A549 (cell line): ENCODE measurements at regions not wholly inside any gene's neighbourhood (a gene's known extent, or its start where the extent isn't known, plus 50 kb on each side); places are given as distances from the start of the nearest gene placed in this dataset.

Source experiments
- ATAC-seq, 2 experiments: fragments of 200-7000 bp in 1 of 2; fragments of >200 bp in 1 of 2; cut with Nextera tagmentation in 1 of 2; cut with Tn5 transposase in 1 of 2; 3 replicates each; pipeline versions ENCODE4 v1.8.0 to v1.9.1; 2018 to 2020; ENCODE audit warnings: mild to moderate bottlenecking in 1 of 2, moderate library complexity in 1 of 2
- CTCF ChIA-PET: fragments of 300-600 bp; sonication (Branson Sonifier 250); formaldehyde crosslinking; extraction: SDS; loops from one replicate; lab custom pipeline; 2021; ENCODE audit warnings: antibody characterized with exemption, inconsistent platforms; lab: Yijun Ruan, JAX
- POLR2A ChIA-PET: fragments of 350-600 bp; formaldehyde crosslinking; extraction: SDS; loops from one replicate; lab custom pipeline; 2021; ENCODE audit warnings: antibody characterized with exemption, inconsistent platforms; lab: Yijun Ruan, JAX
- DNase-seq, 2 experiments: peaks; one replicate each; pipeline versions ENCODE4 v3.0.0 to v3.0.0-alpha.2; 2011 to 2016; ENCODE audit warnings: low read depth in 1 of 2, low spot score in 1 of 2
- FAIRE-seq: peaks from 2 replicates; lab custom pipeline; 2011; peaks lifted over from hg19 to GRCh38; lab: Jason Lieb, UNC
- H3K27ac ChIP-seq, 2 experiments: fragments of >200 bp; sonication (Bioruptor Twin); formaldehyde crosslinking; 3 replicates each; pipeline ENCODE4 v1.5.1; 2016 to 2017
- H3K4me1 ChIP-seq: fragments of >200 bp; sonication (Bioruptor Twin); formaldehyde crosslinking; 3 replicates; pipeline ENCODE4 v1.6.1; 2016
- H3K4me2 ChIP-seq: fragments of >200 bp; sonication (Bioruptor Twin); formaldehyde crosslinking; 3 replicates; pipeline ENCODE4 v1.6.1; 2016
- H3K4me3 ChIP-seq: fragments of >200 bp; sonication (Bioruptor Twin); formaldehyde crosslinking; 3 replicates; pipeline ENCODE4 v1.5.1; 2016
- H3K9me3 ChIP-seq: fragments of >200 bp; sonication (Bioruptor Twin); formaldehyde crosslinking; 3 replicates; pipeline ENCODE4 v1.6.1; 2016
- BCL3 ChIP-seq: fragments of >200 bp; sonication (Bioruptor Twin); formaldehyde crosslinking; IDR thresholded peaks from 3 replicates; pipeline ENCODE4 v1.6.1; 2016
- CHD2 ChIP-seq: fragments of 150-350 bp; IDR thresholded peaks from 2 replicates; pipeline ENCODE4 v1.6.1; 2014; ENCODE audit warnings: low read length; ENCODE audit not compliant: partially characterized antibody
- CHD4 ChIP-seq: fragments of 200-600 bp; sonication (generic); IDR thresholded peaks from 2 replicates; pipeline ENCODE4 v1.6.1; 2016; ENCODE audit warnings: antibody characterized with exemption, mild to moderate bottlenecking, borderline replicate concordance
- CTCF ChIP-seq: fragments of >200 bp; sonication (Bioruptor Twin); formaldehyde crosslinking; IDR thresholded peaks from 3 replicates; pipeline ENCODE4 v1.5.1; 2016
- ESRRA ChIP-seq: fragments of 150-350 bp; IDR thresholded peaks from 2 replicates; pipeline ENCODE4 v1.6.1; 2014; ENCODE audit warnings: mild to moderate bottlenecking, low read length, borderline replicate concordance
- FOSB ChIP-seq: fragments of 250-450 bp; sonication (Bioruptor Pico); IDR thresholded peaks from 2 replicates; pipeline ENCODE4 v1.5.0; 2020; ENCODE audit warnings: mild to moderate bottlenecking, moderate library complexity
- FOSL2 ChIP-seq, 2 experiments: fragments of 450-650 bp in 1 of 2; fragments of >200 bp in 1 of 2; sonication (Bioruptor Twin) in 1 of 2; formaldehyde crosslinking; IDR thresholded peaks; 2 replicates each; pipeline versions ENCODE4 v1.5.0 to v1.6.1; 2016 to 2020; ENCODE audit warnings: mild to moderate bottlenecking in 1 of 2, moderate library complexity in 1 of 2
- FOXS1 ChIP-seq: fragments of 250-450 bp; sonication (Bioruptor Pico); IDR thresholded peaks from 2 replicates; pipeline ENCODE4 v1.5.0; 2020; ENCODE audit warnings: mild to moderate bottlenecking, moderate library complexity
- HDAC2 ChIP-seq: fragments of 200-600 bp; sonication (generic); IDR thresholded peaks from 2 replicates; pipeline ENCODE4 v1.6.1; 2016
- HEYL ChIP-seq: fragments of 250-450 bp; sonication (Bioruptor Pico); IDR thresholded peaks from 2 replicates; pipeline ENCODE4 v1.8.0; 2021; ENCODE audit warnings: mild to moderate bottlenecking, moderate library complexity
- HOXA7 ChIP-seq: fragments of 250-450 bp; sonication (Bioruptor Pico); IDR thresholded peaks from 2 replicates; pipeline ENCODE4 v1.5.0; 2020; ENCODE audit warnings: mild to moderate bottlenecking, moderate library complexity
- HOXB13 ChIP-seq: fragments of 250-450 bp; sonication (Bioruptor Pico); IDR thresholded peaks from 2 replicates; pipeline ENCODE4 v1.5.0; 2020; ENCODE audit warnings: low read depth, mild to moderate bottlenecking, moderate library complexity
- HOXB5 ChIP-seq: fragments of 250-450 bp; sonication (Bioruptor Pico); IDR thresholded peaks from 2 replicates; pipeline ENCODE4 v1.5.0; 2020; ENCODE audit warnings: mild to moderate bottlenecking, moderate library complexity
- KDM5A ChIP-seq: fragments of 200-600 bp; sonication (generic); IDR thresholded peaks from 2 replicates; pipeline ENCODE4 v1.6.1; 2016; ENCODE audit warnings: antibody characterized with exemption, mild to moderate bottlenecking
- MAFK ChIP-seq: fragments of 450-650 bp; IDR thresholded peaks from 2 replicates; pipeline ENCODE4 v1.6.1; 2014; ENCODE audit not compliant: partially characterized antibody
- MYC ChIP-seq: IDR thresholded peaks from 2 replicates; pipeline ENCODE4 v1.6.1; 2012; ENCODE audit warnings: mild to moderate bottlenecking, inconsistent platforms, low read length, improper control_type of control experiment, borderline replicate concordance
- PHF8 ChIP-seq: fragments of 200-600 bp; sonication (generic); IDR thresholded peaks from 2 replicates; pipeline ENCODE4 v1.6.1; 2016; ENCODE audit warnings: low read depth, mild to moderate bottlenecking, antibody characterized with exemption, moderate library complexity, borderline replicate concordance
- POLR2AphosphoS2 ChIP-seq: conservative IDR thresholded peaks from 2 replicates; pipeline ENCODE4 v1.6.1; 2012; ENCODE audit warnings: low read length, improper control_type of control experiment, inconsistent platforms
- RAD21 ChIP-seq, 2 experiments: fragments of >200 bp in 1 of 2; sonication (Bioruptor Twin) in 1 of 2; formaldehyde crosslinking in 1 of 2; IDR thresholded peaks in 1 of 2; conservative IDR thresholded peaks in 1 of 2; 2 replicates in 1 of 2; 3 replicates in 1 of 2; pipeline ENCODE4 v1.6.1; 2012 to 2018; ENCODE audit warnings: inconsistent platforms in 1 of 2
- RARB ChIP-seq: fragments of 250-450 bp; sonication (Bioruptor Pico); IDR thresholded peaks from 2 replicates; pipeline ENCODE4 v1.8.0; 2021; ENCODE audit warnings: mild to moderate bottlenecking, moderate library complexity
- RCOR1 ChIP-seq: fragments of 150-350 bp; IDR thresholded peaks from 2 replicates; pipeline ENCODE4 v1.6.1; 2014; ENCODE audit warnings: antibody characterized with exemption, low read length, low read depth
- TP53 ChIP-seq: fragments of 250-450 bp; sonication (Bioruptor Pico); IDR thresholded peaks from 2 replicates; pipeline ENCODE4 v1.5.0; 2021; ENCODE audit warnings: mild to moderate bottlenecking, moderate library complexity
- USF2 ChIP-seq: fragments of 450-650 bp; IDR thresholded peaks from 2 replicates; pipeline ENCODE4 v1.6.1; 2014; ENCODE audit warnings: antibody characterized with exemption
- ZC3H11A ChIP-seq: fragments of 450-650 bp; IDR thresholded peaks from 2 replicates; pipeline ENCODE4 v1.6.1; 2014; ENCODE audit warnings: antibody characterized with exemption, mild to moderate bottlenecking
- ZNF302 ChIP-seq: fragments of 250-450 bp; sonication (Bioruptor Pico); IDR thresholded peaks from 2 replicates; pipeline ENCODE4 v1.9.0; 2021; ENCODE audit warnings: inconsistent platforms, mild to moderate bottlenecking, moderate library complexity
- WGBS: methylation state at CpG from one replicate; pipeline ENCODE4 v1.1.6; 2017; ENCODE audit errors: missing lambda C conversion rate; 5-methylcytosine and 5-hydroxymethylcytosine counted together

DNA sequence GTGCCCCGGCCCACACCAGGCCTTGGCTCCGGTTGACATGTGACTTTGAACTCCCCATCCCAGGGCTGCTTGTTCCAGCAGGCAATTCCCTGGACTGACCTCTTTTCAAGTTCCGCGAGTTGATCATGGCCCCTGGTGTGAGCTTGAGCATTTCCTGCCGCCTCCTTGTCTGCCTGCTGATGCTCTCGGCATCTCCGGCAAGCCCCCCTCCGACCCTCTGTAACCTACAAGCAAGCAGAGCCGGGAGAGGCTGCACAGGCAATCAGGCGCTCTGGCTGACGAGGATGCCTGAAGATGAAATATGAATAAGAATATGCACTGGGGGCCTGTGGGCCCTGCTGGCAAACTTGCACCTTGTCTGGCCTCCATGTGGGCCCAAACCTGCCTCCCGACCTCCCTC, 304.9 kb upstream of the MKI67 start:
- ChIA-PET POLR2A (no interaction called here), CTCF (no interaction called here)
- no peak for ATAC-seq
- no peak overlapping the region for H3K4me2 ChIP-seq
- no peak for FAIRE-seq
- 31% methylated on average over 12 of the region's 12 CpGs for WGBS
- no peak overlapping the region for H3K4me3 ChIP-seq
- H3K9me3 ChIP-seq: no peaks in the 10 kb centered on the region
- DNase-seq: no peak
- no peak overlapping the region for H3K27ac ChIP-seq
- H3K4me1 ChIP-seq: no peaks in the 10 kb centered on the region
- TF ChIP-seq BCL3 (no peak), POLR2AphosphoS2 (no peak), MAFK (no peak), USF2 (no peak), KDM5A (no peak), ESRRA (no peak), RARB (no peak), TP53 (CRISPR knock-in tag) (no peak), RAD21 (conservative IDR thresholded peaks at IDR 0.05 in 1 of 2, IDR thresholded peaks at IDR 0.05 in 1 of 2) (no peak), FOSL2 (IDR thresholded peaks at IDR 0.05) (no peak), FOSL2 (CRISPR knock-in tag; IDR thresholded peaks at IDR 0.05) (no peak), HOXA7 (no peak), FOXS1 (CRISPR knock-in tag) (no peak), HOXB13 (CRISPR knock-in tag) (no peak), FOSB (CRISPR knock-in tag) (no peak), MYC (no peak), PHF8 (no peak)

DNA sequence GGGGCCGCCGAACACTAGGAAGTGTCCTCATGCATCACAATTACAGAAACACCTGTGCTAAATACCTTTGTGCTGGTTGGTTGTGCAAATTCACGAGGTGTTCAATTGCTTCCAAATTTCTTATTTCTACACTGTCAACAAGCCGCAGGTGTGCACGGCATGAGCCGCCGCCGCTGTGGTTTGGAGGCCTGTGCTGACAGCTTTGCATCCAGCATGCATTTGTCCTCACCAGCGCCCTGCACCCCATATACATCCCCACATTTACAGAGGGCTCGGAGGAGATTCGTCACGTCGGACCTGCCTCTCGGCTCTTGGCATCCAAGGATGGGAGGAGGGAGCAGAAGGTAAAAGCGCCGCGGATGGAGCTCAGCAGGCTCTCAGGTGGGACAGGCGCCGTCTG, 305.3 kb upstream of the MKI67 start:
- Histone ChIP-seq H3K27ac (no peak overlapping the region), H3K4me2 (no peak overlapping the region), H3K4me1 (no peaks in the 10 kb centered on the region), H3K4me3 (no peak overlapping the region), H3K9me3 (no peaks in the 10 kb centered on the region)
- no peak for ATAC-seq
- ChIA-PET CTCF (no interaction called here), POLR2A (no interaction called here)
- WGBS: 53% methylated on average over 19 of the region's 19 CpGs
- DNase-seq: no peak
- no peak for FAIRE-seq
- TF ChIP-seq TP53 (CRISPR knock-in tag): no peak
- no peak for TF ChIP-seq KDM5A
- no peak for TF ChIP-seq RCOR1
- no peak for TF ChIP-seq CHD2
- no peak for TF ChIP-seq FOSL2 (IDR thresholded peaks at IDR 0.05)
- no peak for TF ChIP-seq FOSL2 (CRISPR knock-in tag; IDR thresholded peaks at IDR 0.05)
- TF ChIP-seq CHD4: no peak
- TF ChIP-seq ZC3H11A: no peak
- TF ChIP-seq FOXS1 (CRISPR knock-in tag): no peak
- no peak for TF ChIP-seq HDAC2
- no peak for TF ChIP-seq HEYL (CRISPR knock-in tag)
- TF ChIP-seq CTCF: no peak
- TF ChIP-seq ZNF302 (CRISPR knock-in tag): no peak
- TF ChIP-seq HOXB5 (CRISPR knock-in tag): no peak
- TF ChIP-seq MYC: no peak
